HG02981 (cell line): ENCODE measurements at regions not wholly inside any gene's neighbourhood (a gene's known extent, or its start where the extent isn't known, plus 50 kb on each side); places are given as distances from the start of the nearest gene placed in this dataset.

Experiments used
- ATAC-seq: cut with Tn5 transposase; IDR thresholded peaks from one replicate; pipeline ENCODE4 v1.9.1; 2021; ENCODE audit warnings: mild to moderate bottlenecking, moderate library complexity; ENCODE audit not compliant: unreplicated experiment

GRCh38 chr12:20213723-20214625 is 154.4 kb upstream of the PDE3A start:
- ATAC-seq: no peak

- ATAC-seq: no peak
These were observed 148.0 kb upstream of the PDE3A start for GRCh38 chr12:20220339-20220738.

GRCh38 chr12:20232931-20233675 is 135.2 kb upstream of the PDE3A start:
- no peak for ATAC-seq

- ATAC-seq: no peak
These were observed 133.9 kb upstream of the PDE3A start for GRCh38 chr12:20234474-20234873.

GRCh38 chr12:20237091-20237490 is 131.2 kb upstream of the PDE3A start:
- no peak for ATAC-seq

- no peak for ATAC-seq
These were observed 122.8 kb upstream of the PDE3A start for GRCh38 chr12:20245491-20245890.

- no peak for ATAC-seq
These were observed 119.7 kb upstream of the PDE3A start for GRCh38 chr12:20248646-20249045.

- ATAC-seq: no peak
These were observed 117.6 kb upstream of the PDE3A start for GRCh38 chr12:20250761-20251160.

GRCh38 chr12:20257311-20257710 is 111.0 kb upstream of the PDE3A start:
- ATAC-seq: no peak

GRCh38 chr12:20259786-20260185 is 108.6 kb upstream of the PDE3A start:
- ATAC-seq: no peak

GRCh38 chr12:20260851-20261250 is 107.5 kb upstream of the PDE3A start:
- no peak for ATAC-seq

GRCh38 chr12:20262119-20262518 is 106.2 kb upstream of the PDE3A start:
- no peak for ATAC-seq

GRCh38 chr12:20264026-20264425 is 104.3 kb upstream of the PDE3A start:
- no peak for ATAC-seq

GRCh38 chr12:20264608-20265114 is 103.7 kb upstream of the PDE3A start:
- no peak for ATAC-seq

- ATAC-seq: no peak
These were observed 100.1 kb upstream of the PDE3A start for GRCh38 chr12:20268121-20268732.

GRCh38 chr12:20268771-20269170 is 99.6 kb upstream of the PDE3A start:
- no peak for ATAC-seq

GRCh38 chr12:20269337-20270067 is 98.8 kb upstream of the PDE3A start:
- ATAC-seq: no peak

- no peak for ATAC-seq
These were observed 97.8 kb upstream of the PDE3A start for GRCh38 chr12:20270557-20270956.

- no peak for ATAC-seq
These were observed 96.2 kb upstream of the PDE3A start for GRCh38 chr12:20272161-20272560.

GRCh38 chr12:20272801-20273200 is 95.5 kb upstream of the PDE3A start:
- no peak for ATAC-seq

GRCh38 chr12:20274008-20274407 is 94.3 kb upstream of the PDE3A start:
- ATAC-seq: no peak
